ENCODE measurements at regions not wholly inside any gene's neighbourhood (a gene's known extent, or its start where the extent isn't known, plus 50 kb on each side); places are given as distances from the start of the nearest gene placed in this dataset.

DNA sequence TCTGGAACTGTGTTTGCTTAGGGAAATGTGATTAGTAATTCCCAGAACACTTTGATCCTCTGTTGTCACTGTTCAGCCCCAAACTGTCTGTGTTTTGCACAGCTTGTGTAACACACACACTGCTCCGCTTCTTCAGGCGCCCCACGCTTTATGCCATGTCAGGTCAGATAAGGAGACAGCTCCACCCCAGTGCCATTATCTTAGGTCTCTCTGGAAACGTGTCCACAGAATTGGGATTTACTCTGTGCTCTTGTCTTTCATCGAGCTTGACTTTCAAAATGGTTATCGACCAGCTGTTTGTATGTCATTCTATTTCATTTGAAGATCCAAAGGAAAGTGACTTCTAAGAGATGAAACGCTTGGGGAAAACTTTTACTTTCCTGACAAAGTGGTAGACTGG lies 106.4 kb upstream of the SSTR4 start:
- Histone ChIP-seq H3K9ac (ENCODE audit: low read depth in 1 of 2, low read length in 2 of 2) (no peak overlapping the region), H3K4me1 (ENCODE audit: control insufficient read depth in 2 of 2, insufficient read depth in 2 of 2, low read length in 2 of 2) (no peaks in the 10 kb centered on the region), H3K9me3 (ENCODE audit: control insufficient read depth in 2 of 2, low read length in 2 of 2) (no peaks in the 10 kb centered on the region), H3K36me3 (ENCODE audit: control insufficient read depth in 2 of 2, insufficient read depth in 2 of 2, low read length in 2 of 2) (no peaks in the 10 kb centered on the region), H3K27ac (ENCODE audit: low read depth in 2 of 2, low read length in 2 of 2) (no peak overlapping the region), H3K4me3 (ENCODE audit: low read length in 2 of 2) (no peak overlapping the region), H3K27me3 (ENCODE audit: control insufficient read depth in 2 of 2, insufficient read depth in 2 of 2, low read length in 2 of 2) (no peaks in the 10 kb centered on the region)

- Histone ChIP-seq H3K4me3 (ENCODE audit: low read length in 2 of 2) (no peak overlapping the region), H3K27me3 (ENCODE audit: control insufficient read depth in 2 of 2, insufficient read depth in 2 of 2, low read length in 2 of 2) (no peaks in the 10 kb centered on the region), H3K4me1 (ENCODE audit: control insufficient read depth in 2 of 2, insufficient read depth in 2 of 2, low read length in 2 of 2) (no peaks in the 10 kb centered on the region), H3K36me3 (ENCODE audit: control insufficient read depth in 2 of 2, insufficient read depth in 2 of 2, low read length in 2 of 2) (no peaks in the 10 kb centered on the region), H3K27ac (ENCODE audit: low read depth in 2 of 2, low read length in 2 of 2) (no peak overlapping the region), H3K9me3 (ENCODE audit: control insufficient read depth in 2 of 2, low read length in 2 of 2) (no peaks in the 10 kb centered on the region), H3K9ac (ENCODE audit: low read depth in 1 of 2, low read length in 2 of 2) (no peak overlapping the region)
Observed at GRCh38 chr20:22929661-22930060, 105.5 kb upstream of the SSTR4 start.

- H3K4me1 ChIP-seq (ENCODE audit: control insufficient read depth in 2 of 2, insufficient read depth in 2 of 2, low read length in 2 of 2) = no peaks in the 10 kb centered on the region
- H3K9ac ChIP-seq (ENCODE audit: low read depth in 1 of 2, low read length in 2 of 2) = no peak overlapping the region
- H3K27ac ChIP-seq (ENCODE audit: low read depth in 2 of 2, low read length in 2 of 2) = no peak overlapping the region
- no peaks in the 10 kb centered on the region for H3K27me3 ChIP-seq (ENCODE audit: control insufficient read depth in 2 of 2, insufficient read depth in 2 of 2, low read length in 2 of 2)
- H3K9me3 ChIP-seq (ENCODE audit: control insufficient read depth in 2 of 2, low read length in 2 of 2) = no peaks in the 10 kb centered on the region
- no peaks in the 10 kb centered on the region for H3K36me3 ChIP-seq (ENCODE audit: control insufficient read depth in 2 of 2, insufficient read depth in 2 of 2, low read length in 2 of 2)
- no peak overlapping the region for H3K4me3 ChIP-seq (ENCODE audit: low read length in 2 of 2)
Observed at GRCh38 chr20:22931653-22932608, 103.2 kb upstream of the SSTR4 start.

DNA sequence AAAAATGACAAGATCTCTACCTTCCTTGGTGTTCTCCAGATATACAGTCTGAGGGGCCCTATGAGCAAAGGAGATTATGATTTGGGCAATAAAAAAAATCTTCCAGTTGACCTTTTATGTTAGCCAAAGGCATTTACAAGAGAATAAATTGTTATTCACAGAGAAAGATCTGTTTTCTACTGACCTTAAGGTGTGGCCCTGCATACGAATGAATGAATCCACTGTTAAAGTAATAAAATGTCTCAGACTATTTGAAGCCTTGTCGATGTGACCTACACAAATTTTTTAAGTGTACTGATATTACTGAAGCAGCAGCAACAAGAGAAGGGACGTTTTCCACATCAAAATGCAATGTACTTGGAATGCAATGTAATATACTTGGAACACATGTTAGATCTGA lies 95.9 kb upstream of the SSTR4 start:
- Histone ChIP-seq H3K4me1 (ENCODE audit: control insufficient read depth in 2 of 2, insufficient read depth in 2 of 2, low read length in 2 of 2) (no peaks in the 10 kb centered on the region), H3K9me3 (ENCODE audit: control insufficient read depth in 2 of 2, low read length in 2 of 2) (no peaks in the 10 kb centered on the region), H3K4me3 (ENCODE audit: low read length in 2 of 2) (no peak overlapping the region), H3K27me3 (ENCODE audit: control insufficient read depth in 2 of 2, insufficient read depth in 2 of 2, low read length in 2 of 2) (peaks cover 0 to 2% of the 10 kb centered on the region in 2 donors), H3K36me3 (ENCODE audit: control insufficient read depth in 2 of 2, insufficient read depth in 2 of 2, low read length in 2 of 2) (no peaks in the 10 kb centered on the region), H3K27ac (ENCODE audit: low read depth in 2 of 2, low read length in 2 of 2) (no peak overlapping the region), H3K9ac (ENCODE audit: low read depth in 1 of 2, low read length in 2 of 2) (no peak overlapping the region)

- Histone ChIP-seq H3K4me1 (ENCODE audit: control insufficient read depth in 2 of 2, insufficient read depth in 2 of 2, low read length in 2 of 2) (no peaks in the 10 kb centered on the region), H3K36me3 (ENCODE audit: control insufficient read depth in 2 of 2, insufficient read depth in 2 of 2, low read length in 2 of 2) (no peaks in the 10 kb centered on the region), H3K27me3 (ENCODE audit: control insufficient read depth in 2 of 2, insufficient read depth in 2 of 2, low read length in 2 of 2) (peaks cover 0 to 2% of the 10 kb centered on the region in 2 donors), H3K9ac (ENCODE audit: low read depth in 1 of 2, low read length in 2 of 2) (no peak overlapping the region), H3K27ac (ENCODE audit: low read depth in 2 of 2, low read length in 2 of 2) (no peak overlapping the region), H3K9me3 (ENCODE audit: control insufficient read depth in 2 of 2, low read length in 2 of 2) (no peaks in the 10 kb centered on the region), H3K4me3 (ENCODE audit: low read length in 2 of 2) (no peak overlapping the region)
Observed at GRCh38 chr20:22940350-22940749, 94.8 kb upstream of the SSTR4 start.

GRCh38 chr20:22941550-22941949 lies 93.6 kb upstream of the SSTR4 start:
- no peaks in the 10 kb centered on the region for H3K36me3 ChIP-seq (ENCODE audit: control insufficient read depth in 2 of 2, insufficient read depth in 2 of 2, low read length in 2 of 2)
- no peaks in the 10 kb centered on the region for H3K4me1 ChIP-seq (ENCODE audit: control insufficient read depth in 2 of 2, insufficient read depth in 2 of 2, low read length in 2 of 2)
- no peak overlapping the region for H3K27ac ChIP-seq (ENCODE audit: low read depth in 2 of 2, low read length in 2 of 2)
- H3K9me3 ChIP-seq (ENCODE audit: control insufficient read depth in 2 of 2, low read length in 2 of 2) = no peaks in the 10 kb centered on the region
- H3K27me3 ChIP-seq (ENCODE audit: control insufficient read depth in 2 of 2, insufficient read depth in 2 of 2, low read length in 2 of 2) = peaks cover 0 to 2% of the 10 kb centered on the region in 2 donors
- H3K9ac ChIP-seq (ENCODE audit: low read depth in 1 of 2, low read length in 2 of 2) = no peak overlapping the region
- no peak overlapping the region for H3K4me3 ChIP-seq (ENCODE audit: low read length in 2 of 2)

- Histone ChIP-seq H3K36me3 (ENCODE audit: control insufficient read depth in 2 of 2, insufficient read depth in 2 of 2, low read length in 2 of 2) (no peaks in the 10 kb centered on the region), H3K27ac (ENCODE audit: low read depth in 2 of 2, low read length in 2 of 2) (no peak overlapping the region), H3K9ac (ENCODE audit: low read depth in 1 of 2, low read length in 2 of 2) (no peak overlapping the region), H3K27me3 (ENCODE audit: control insufficient read depth in 2 of 2, insufficient read depth in 2 of 2, low read length in 2 of 2) (peaks cover 0 to 2% of the 10 kb centered on the region in 2 donors), H3K9me3 (ENCODE audit: control insufficient read depth in 2 of 2, low read length in 2 of 2) (no peaks in the 10 kb centered on the region), H3K4me1 (ENCODE audit: control insufficient read depth in 2 of 2, insufficient read depth in 2 of 2, low read length in 2 of 2) (no peaks in the 10 kb centered on the region), H3K4me3 (ENCODE audit: low read length in 2 of 2) (no peak overlapping the region)
Observed at GRCh38 chr20:22942742-22943141, 92.4 kb upstream of the SSTR4 start.

DNA sequence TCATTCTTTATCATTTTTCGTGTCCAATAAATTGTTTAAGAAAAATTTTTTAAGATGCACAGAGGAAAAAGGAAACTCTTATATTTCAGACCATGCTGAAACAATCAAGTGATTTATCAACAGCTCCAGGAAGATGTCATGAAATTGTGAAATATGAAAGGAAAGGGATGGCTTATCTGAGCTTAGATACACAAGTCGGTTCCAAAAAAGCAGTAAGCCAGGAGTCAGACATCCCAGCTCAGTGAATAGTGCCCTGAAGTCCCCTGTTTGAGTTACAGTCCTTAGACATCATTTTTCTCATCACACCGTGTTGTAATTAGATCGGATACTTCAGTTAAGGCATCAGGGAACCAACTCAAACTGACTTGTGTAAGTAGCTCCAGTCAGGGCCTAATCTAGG lies 91.0 kb upstream of the SSTR4 start:
- Histone ChIP-seq H3K36me3 (ENCODE audit: control insufficient read depth in 2 of 2, insufficient read depth in 2 of 2, low read length in 2 of 2) (no peaks in the 10 kb centered on the region), H3K27me3 (ENCODE audit: control insufficient read depth in 2 of 2, insufficient read depth in 2 of 2, low read length in 2 of 2) (peaks cover 0 to 4% of the 10 kb centered on the region in 2 donors)

DNA sequence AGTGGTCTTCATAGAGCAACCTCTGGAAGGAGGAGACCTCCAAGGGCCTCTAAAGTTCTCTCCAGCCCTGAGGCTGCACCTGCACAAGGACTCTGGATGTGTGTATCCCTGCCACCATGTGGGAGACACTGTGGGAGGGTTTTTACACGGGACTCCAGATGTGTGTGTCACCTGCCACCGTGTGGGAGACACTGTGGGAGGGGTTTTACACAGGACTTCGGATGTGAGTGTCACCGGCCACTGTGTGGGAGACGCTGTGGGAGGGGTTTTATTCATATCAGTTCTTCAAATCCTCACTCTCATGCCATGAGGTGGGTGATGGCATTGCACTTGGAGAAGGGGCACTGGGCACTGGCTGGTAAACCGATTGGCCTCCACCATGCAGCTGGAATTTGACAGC lies 90.2 kb upstream of the SSTR4 start:
- no peak overlapping the region for H3K4me3 ChIP-seq (ENCODE audit: low read length in 2 of 2)
- no peaks in the 10 kb centered on the region for H3K36me3 ChIP-seq (ENCODE audit: control insufficient read depth in 2 of 2, insufficient read depth in 2 of 2, low read length in 2 of 2)
- peaks cover 0 to 4% of the 10 kb centered on the region in 2 donors for H3K27me3 ChIP-seq (ENCODE audit: control insufficient read depth in 2 of 2, insufficient read depth in 2 of 2, low read length in 2 of 2)
- H3K9ac ChIP-seq (ENCODE audit: low read depth in 1 of 2, low read length in 2 of 2) = no peak overlapping the region
- no peaks in the 10 kb centered on the region for H3K9me3 ChIP-seq (ENCODE audit: control insufficient read depth in 2 of 2, low read length in 2 of 2)
- H3K4me1 ChIP-seq (ENCODE audit: control insufficient read depth in 2 of 2, insufficient read depth in 2 of 2, low read length in 2 of 2) = no peaks in the 10 kb centered on the region
- no peak overlapping the region for H3K27ac ChIP-seq (ENCODE audit: low read depth in 2 of 2, low read length in 2 of 2)

More for the DNA sequence above, 91.0 kb upstream of the SSTR4 start:
- no peaks in the 10 kb centered on the region for H3K9me3 ChIP-seq (ENCODE audit: control insufficient read depth in 2 of 2, low read length in 2 of 2)
- no peak overlapping the region for H3K27ac ChIP-seq (ENCODE audit: low read depth in 2 of 2, low read length in 2 of 2)
- H3K9ac ChIP-seq (ENCODE audit: low read depth in 1 of 2, low read length in 2 of 2) = no peak overlapping the region
- H3K4me1 ChIP-seq (ENCODE audit: control insufficient read depth in 2 of 2, insufficient read depth in 2 of 2, low read length in 2 of 2) = no peaks in the 10 kb centered on the region
- no peak overlapping the region for H3K4me3 ChIP-seq (ENCODE audit: low read length in 2 of 2)

- Histone ChIP-seq H3K27me3 (ENCODE audit: control insufficient read depth in 2 of 2, insufficient read depth in 2 of 2, low read length in 2 of 2) (peaks cover 0 to 2% of the 10 kb centered on the region in 2 donors), H3K9me3 (ENCODE audit: control insufficient read depth in 2 of 2, low read length in 2 of 2) (no peaks in the 10 kb centered on the region)
Observed at GRCh38 chr20:22946596-22946995, 88.5 kb upstream of the SSTR4 start.

More at GRCh38 chr20:22946596-22946995, 88.5 kb upstream of the SSTR4 start:
- Histone ChIP-seq H3K4me1 (ENCODE audit: control insufficient read depth in 2 of 2, insufficient read depth in 2 of 2, low read length in 2 of 2) (no peaks in the 10 kb centered on the region), H3K36me3 (ENCODE audit: control insufficient read depth in 2 of 2, insufficient read depth in 2 of 2, low read length in 2 of 2) (no peaks in the 10 kb centered on the region), H3K4me3 (ENCODE audit: low read length in 2 of 2) (no peak overlapping the region), H3K27ac (ENCODE audit: low read depth in 2 of 2, low read length in 2 of 2) (no peak overlapping the region), H3K9ac (ENCODE audit: low read depth in 1 of 2, low read length in 2 of 2) (no peak overlapping the region)
